ENCODE measurements at regions not wholly inside any gene's neighbourhood (a gene's known extent, or its start where the extent isn't known, plus 50 kb on each side); places are given as distances from the start of the nearest gene placed in this dataset.
"Not testable (repeated sequence)": the region's sequence is repeated elsewhere in the genome, so short reads cannot be mapped to it uniquely, and the experiment has no call there.

DNA sequence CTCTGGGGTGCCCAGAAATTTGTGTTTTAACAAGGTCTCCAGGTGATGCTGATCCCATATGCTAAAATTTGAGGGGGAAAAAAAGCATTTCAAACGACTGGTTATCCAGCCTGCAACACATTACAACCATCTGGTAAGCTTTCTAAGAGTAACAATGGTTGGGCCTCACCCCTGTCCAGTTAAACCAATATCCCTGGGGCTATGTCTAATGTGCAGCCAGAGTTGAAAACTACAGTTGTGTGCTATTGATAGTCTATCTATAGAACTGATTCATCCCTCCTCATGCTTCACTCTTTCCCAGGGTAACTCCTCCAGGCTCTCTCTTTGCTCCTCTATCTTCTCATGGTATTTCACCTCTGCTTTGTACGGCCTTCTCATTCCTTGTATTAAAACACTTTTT lies 458.3 kb downstream of the MMUT start:
- DNase-seq (ENCODE audit: low spot score in 2 of 2), result no peak
- FAIRE-seq, result no peak

DNA sequence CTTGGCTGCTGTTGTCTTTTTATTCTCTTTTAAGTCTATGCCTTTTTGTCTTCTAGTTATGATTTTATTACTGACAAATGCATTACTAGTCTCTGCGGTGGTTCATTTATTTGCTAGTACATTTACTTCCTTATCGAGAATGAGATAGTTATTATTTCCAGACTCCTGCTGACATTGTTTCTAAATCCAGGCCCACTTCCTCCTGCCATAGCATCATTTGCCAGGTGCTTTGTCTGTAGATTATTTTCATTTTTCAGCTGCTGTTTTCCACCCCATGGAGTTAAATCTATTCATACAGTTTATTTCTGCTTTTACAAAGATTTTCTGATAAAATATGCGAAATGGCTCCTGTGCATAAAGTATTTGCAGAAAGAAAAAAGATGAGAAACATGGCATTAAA lies 459.7 kb downstream of the MMUT start:
- FAIRE-seq, result no peak

DNA sequence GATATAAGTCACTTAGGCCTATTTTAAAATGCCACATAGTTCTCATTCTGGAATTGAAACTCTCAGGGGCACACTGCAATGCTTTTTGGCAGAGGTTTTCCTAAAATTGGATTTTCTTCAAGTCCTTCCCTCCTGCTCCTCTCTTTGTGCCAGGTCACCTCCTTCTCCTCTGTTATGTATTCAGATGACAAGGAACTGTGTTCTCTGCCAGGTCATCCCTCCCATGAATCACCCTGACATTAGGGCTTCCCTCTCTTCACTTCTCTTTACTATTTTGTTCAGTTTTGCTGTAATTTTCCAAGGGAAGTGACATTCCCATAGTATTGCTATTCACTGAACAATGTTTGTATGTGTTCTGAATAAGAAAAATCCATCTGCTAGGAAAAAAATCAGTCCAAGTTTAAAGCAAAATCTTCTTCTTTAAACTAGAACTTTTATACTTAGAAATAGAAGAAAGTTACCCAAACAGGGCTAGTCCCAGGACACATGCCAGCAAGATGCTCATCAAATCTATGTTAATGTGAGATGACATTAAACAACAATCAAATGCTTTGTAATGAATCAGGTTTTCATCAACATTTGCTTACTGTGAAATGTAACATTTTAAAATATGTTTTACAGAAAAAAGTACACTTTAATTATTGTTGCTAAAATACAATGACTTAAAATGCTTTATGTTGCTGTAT lies 461.1 kb downstream of the MMUT start:
- FAIRE-seq (no peak), DNase-seq (ENCODE audit: low spot score in 2 of 2) (no peak)

More for the DNA sequence above, 459.7 kb downstream of the MMUT start:
- no peak for DNase-seq (ENCODE audit: low spot score in 2 of 2)

DNA sequence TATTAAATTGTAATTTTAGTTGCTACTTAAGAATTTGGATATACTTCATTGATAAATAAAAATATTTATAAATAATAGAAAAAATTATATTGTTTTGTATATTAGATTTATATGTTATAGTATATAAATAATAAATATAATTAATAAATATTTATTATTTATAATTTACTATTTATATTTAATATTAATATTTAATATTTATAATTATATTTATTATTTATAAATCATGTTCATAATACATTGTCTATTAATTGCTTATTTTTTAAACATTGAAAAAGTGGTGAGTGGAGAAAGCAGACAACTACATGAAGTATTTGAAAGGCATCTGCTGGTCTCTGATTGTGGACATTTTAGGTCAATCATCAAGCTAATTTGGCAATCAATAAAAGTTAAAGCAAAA lies 464.5 kb downstream of the MMUT start:
- FAIRE-seq (peak; percentile 98), DNase-seq (ENCODE audit: low spot score in 2 of 2) (no peak)

DNA sequence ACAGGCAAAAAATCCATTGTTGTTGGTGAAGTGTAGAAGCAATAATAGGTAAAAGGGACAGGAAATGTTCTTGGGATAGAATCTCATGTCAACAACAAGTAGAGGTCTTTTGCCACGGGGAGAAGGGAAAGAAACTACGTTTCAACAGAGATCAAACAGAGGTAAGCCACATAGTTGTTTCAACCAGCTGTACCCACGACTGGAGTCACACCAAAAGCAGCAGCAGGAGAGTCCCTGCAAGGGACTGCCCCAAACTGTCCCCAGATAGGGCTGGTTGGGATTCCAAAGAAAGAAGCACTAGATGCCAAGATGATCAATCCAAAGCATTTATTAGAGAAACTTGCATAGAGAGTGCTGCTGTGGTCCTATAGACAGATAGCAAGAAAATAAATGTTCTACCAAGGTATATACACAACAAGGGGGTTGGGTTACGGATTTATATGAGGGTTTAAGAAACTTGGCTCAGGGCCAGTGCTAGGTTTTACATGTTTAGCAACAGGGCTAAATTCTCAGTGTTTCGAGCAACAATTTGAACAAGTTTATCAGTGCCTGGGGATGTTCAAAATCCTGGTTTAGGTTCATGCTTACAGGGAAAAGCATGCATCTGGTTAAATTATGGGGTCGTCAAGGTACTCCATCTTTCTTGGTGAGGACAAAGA lies 466.5 kb downstream of the MMUT start:
- FAIRE-seq (no peak), DNase-seq (ENCODE audit: low spot score in 2 of 2) (no peak)

DNA sequence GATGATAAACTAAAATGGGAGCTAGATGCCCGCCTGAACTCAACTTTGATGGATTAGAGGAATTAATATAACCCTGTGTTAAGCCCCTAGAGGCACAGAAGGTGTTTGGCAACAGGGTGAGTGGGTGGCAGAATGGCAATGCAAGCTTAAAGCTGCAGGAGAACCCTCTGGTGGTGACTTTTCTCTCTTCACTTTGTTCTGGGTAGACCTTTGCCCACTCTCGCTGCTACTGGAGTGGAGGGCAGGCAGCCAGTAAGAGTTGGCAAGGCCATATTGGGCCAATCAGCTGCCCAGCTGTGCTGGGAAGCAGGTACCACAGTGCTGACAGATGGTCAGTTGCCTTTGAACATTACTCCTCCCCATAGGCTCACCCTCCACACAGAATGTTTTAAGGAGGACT lies 468.2 kb downstream of the MMUT start:
- FAIRE-seq (no peak), DNase-seq (ENCODE audit: low spot score in 2 of 2) (no peak)

DNA sequence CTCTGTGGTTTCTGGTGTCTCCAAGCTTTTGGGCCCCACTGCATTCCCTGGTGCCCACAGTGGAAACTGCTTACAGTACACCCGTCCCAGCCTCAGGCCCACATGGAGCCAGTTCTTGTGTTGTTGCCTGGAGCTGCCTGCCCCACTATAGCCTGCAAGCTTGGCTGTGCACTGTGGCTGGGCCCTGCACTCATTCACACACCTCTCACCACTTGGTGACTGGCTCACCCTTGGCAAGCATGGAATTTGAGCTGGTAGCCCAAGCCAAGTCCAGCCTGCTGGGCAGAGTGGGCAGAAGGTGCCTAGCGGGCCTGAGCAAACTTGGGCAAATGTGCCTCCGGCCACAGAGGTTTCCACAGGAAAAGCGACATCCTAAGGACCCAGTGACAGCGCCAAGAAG lies 472.3 kb downstream of the MMUT start:
- no peak for FAIRE-seq

DNA sequence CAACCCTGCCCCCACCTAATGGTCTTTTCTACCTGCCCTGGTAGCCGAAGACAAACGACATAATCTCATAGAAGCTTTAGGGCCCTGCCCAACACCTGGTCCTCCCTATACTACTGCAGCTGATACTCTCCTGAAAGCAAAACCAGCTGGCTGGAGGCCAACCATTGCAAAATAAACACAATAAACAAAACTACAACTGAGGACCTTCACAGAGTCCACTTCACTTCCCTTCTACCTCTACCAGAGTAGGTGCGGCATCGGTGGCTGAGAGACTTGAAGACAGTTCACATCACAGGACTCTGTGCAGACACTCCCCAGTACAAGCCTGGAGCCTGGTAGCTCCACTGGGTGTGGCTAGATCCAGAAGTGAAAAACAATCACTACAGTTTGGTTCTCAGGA lies 476.2 kb downstream of the MMUT start:
- FAIRE-seq, result no peak
- no peak for DNase-seq (ENCODE audit: low spot score in 2 of 2)

More for the DNA sequence above, 472.3 kb downstream of the MMUT start:
- DNase-seq (ENCODE audit: low spot score in 2 of 2), result no peak

DNA sequence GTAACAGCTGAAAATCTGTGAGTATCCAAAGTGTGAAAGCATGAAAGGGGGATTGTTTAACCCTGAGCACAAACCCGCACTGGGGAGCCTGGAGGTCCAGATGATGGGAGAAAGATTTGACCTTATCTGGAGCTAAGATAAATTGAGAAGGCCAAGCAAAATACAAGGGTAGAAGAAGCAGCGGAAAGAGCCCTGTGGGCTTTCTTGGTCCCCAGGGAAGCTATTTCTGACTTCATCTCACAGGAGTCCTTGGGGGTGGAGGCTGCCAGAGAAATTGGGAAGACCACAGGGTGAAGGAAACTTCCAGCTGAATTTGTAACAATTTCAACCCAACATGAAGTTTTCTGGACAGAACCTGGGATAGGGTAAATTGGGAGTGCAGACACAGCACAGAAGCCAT lies 476.9 kb downstream of the MMUT start:
- DNase-seq (ENCODE audit: low spot score in 2 of 2), result no peak
- no peak for FAIRE-seq

DNA sequence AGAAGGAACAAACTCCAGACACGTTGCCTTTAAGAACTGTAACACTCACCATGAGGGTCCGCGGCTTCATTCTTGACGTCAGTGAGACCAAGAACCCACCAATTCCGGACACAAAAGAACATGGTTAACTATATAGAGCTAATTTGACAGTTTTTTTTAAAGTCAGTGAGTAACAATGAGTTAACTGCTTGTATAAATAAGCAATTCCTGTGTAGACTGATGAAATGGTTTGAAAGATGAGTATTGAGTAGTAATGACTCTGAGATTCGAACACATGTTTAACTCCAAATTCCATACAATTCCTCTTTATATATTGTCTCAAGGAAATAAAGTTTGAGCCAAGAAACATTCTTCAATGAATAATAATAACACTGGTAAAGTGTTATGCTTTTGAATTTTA lies 478.0 kb downstream of the MMUT start:
- DNase-seq (ENCODE audit: low spot score in 2 of 2), result no peak

DNA sequence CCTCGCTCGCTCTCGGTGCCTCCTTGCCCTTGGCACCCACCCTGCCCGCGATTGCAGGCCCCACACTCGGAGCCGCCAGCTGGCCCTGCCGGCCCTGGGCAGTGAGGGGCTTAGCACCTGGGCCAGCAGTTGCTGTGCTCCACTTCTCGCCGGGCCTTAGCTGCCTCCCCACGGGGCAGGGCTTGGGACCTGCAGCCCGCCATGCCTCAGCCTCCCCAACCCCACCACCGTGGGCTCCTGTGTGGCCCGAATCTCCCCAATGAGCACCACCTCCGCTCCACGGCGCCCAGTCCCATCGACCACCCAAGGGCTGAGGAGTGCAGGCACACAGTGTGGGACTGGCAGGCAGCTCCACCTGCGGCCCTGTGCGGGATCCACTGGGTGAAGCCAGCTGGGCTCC lies 479.1 kb downstream of the MMUT start:
- not testable (repeated sequence) for DNase-seq (ENCODE audit: low spot score in 2 of 2); FAIRE-seq

More for the DNA sequence above, 478.0 kb downstream of the MMUT start:
- no peak for FAIRE-seq

DNA sequence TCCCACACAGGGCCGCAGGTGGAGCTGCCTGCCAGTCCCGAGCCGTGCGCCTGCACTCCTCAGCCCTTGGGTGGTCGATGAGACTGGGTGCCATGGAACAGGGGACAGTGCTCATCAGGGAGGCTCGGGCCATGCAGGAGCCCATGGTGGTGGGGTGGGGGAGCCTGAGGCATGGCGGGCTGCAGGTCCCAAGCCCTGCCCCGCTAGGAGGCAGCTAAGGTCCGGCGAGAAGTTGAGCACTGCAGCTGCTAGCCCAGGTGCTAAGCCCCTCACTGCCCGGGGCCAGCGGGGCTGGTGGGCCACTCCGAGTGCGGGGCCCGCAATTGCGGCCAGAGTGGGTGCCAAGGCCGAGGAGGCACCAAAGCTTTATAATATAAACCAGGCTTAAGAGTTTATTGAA lies 479.7 kb downstream of the MMUT start:
- DNase-seq (ENCODE audit: low spot score in 2 of 2), result no peak

DNA sequence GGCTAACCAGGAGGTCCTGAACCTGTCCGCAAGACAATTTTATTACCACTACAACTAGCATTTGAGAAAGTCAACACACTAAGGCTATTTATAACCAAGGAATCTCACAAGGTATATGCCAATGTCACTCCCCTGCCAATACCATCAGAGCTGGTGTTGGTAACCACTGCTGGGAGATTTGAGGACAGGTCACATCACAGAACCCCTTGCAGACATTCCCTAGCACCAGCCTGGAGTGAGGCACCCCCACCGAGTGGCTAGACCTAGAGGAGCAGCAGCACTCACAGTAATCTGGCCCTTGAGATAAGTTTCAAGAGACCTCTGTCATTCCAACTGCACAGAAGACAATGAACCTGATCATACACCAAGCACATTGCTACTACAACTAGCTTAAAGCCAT lies 483.2 kb downstream of the MMUT start:
- FAIRE-seq, result no peak
- DNase-seq (ENCODE audit: low spot score in 2 of 2), result no peak

More for the DNA sequence above, 479.7 kb downstream of the MMUT start:
- no peak for FAIRE-seq

DNA sequence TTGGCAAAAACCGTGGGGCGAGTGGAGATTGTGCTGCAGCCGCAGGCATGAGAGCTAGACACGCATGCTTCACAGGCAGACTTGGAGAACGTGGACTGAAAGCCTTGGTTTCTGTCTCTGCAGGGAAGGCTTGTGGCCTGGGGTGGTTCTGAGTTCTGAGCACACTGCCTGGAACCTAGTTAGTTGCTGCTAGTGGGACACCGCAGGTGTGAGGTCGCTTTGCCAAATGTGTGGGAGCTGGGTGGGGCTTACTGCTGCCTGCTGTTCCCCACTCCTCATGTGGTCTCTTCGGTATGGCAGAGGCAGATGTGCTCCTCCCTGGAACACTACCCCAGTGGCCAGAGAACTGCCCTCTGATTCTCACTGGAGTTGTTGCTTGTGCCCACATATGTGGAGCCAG lies 484.0 kb downstream of the MMUT start:
- no peak for FAIRE-seq
- no peak for DNase-seq (ENCODE audit: low spot score in 2 of 2)

DNA sequence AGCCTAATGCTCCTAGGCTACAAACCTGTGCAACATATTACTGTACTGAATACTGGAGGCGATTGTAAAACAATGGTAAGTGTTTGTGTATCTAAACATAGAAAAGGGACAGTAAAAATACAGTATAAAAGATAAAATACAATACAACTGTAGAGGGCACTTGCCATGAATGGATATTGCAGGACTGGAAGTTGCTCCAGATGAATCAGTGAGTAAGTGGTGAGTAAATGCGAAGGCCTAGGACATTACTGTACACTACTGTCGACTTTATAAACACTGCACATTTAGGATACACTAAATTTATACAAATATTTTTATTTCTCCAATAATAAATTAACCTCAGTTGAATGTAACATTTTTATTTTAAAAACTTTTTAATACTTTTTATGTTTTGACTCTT lies 485.0 kb downstream of the MMUT start:
- DNase-seq (ENCODE audit: low spot score in 2 of 2), result no peak
- peak; percentile 79 for FAIRE-seq

DNA sequence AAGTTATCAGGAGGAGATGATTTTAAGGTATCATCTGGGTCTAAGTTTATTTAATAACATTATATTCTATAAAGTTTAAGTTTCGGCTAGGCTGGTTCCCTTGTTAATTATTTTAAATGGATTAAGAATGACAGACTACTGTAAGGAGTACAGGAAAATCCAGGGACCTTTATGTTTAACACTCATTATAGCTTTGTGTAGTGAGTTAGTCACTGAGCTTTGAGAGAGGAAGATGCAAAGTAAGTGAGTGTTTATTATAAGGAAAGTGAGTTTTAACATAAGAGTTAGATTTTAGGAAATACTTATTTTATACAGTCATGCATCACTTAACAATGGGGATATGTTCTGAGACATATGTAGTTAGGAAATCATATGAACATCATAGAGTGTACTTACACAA lies 485.5 kb downstream of the MMUT start:
- FAIRE-seq (no peak), DNase-seq (ENCODE audit: low spot score in 2 of 2) (no peak)

DNA sequence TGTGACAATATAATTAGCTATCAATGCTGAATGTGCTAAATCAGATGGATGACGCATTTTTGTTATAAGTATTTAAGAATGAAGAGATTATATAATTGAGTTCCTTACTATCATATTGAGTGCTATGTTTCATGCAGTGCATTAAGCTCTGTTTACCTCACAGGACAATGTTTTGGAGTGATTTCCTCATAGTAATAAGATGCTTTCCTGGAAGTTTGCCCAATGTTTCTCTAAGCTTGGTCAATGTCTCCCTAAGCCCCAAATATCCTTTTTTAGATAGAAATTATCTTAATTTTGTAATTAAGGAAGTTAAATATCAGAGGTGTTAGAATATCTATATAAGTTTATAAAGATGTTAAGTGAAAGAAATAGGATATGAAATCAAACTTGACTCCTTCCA lies 489.6 kb downstream of the MMUT start:
- FAIRE-seq, result no peak
- DNase-seq (ENCODE audit: low spot score in 2 of 2), result no peak

DNA sequence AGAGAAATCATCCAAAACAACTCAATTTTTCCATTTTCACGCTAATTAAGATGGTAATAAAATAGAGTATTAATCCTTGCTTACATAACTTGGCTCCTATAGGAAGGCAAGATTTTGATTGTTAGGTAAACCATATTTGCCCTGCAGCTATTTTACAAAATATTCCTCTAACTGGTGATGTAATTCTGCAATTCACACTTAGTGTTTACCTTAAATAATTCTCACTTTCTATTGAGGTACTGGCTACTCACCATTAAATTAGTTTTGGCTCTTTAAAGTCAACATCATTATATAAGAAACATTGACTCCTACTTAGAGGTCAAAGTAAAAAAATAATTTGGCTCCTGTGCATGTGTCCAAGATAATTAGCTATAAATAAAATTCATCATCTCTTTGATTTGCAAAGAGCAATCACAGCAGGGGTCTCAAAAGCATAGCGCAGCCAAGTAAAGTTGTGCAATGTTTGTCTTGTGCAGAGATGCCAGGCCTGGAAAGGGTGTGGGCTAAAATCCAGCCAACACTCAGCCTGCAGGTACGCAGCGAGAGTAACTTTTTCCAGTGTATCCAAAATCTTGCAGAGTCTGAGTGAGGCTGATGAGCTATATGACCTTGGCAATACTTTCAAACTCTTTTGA lies 501.2 kb downstream of the MMUT start:
- FAIRE-seq (no peak), DNase-seq (ENCODE audit: low spot score in 2 of 2) (no peak)

DNA sequence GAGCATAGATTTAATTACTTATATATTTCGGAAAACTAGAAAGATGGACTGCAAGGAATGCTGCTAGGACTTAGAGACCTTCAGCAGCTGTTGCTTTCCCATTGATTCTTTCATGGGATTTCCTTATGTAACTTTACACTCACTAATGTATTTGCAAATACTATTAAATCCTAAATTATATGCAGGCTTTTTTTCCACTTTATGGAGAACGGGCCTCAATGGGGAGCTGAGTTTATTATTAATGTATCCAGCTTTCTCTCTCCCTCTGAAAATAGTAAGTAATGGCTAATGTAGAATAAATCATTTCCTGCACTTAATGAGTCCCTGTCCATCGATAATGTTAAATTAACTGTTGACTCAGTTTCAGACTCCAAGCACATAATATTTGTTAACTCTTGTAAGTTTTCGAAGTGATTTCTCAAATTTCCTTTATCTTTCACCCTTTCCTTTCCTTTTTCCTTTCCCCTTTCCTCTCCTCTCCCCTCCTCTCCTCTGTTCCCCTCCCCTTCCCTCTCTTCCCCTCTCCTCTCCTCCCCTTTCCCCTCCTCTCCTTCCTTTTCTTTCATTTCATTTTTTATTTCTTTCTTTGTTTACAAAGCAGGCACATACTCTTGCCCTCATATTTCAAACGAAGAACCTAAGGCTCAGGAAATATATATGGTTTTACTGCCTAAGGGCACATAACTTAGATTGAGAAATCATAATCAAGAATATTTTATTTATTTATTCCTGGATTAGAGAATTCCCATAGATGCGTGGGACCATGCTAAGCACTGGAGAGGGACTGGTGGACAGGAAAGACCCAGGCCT lies 503.6 kb downstream of the MMUT start:
- FAIRE-seq (no peak), DNase-seq (ENCODE audit: low spot score in 2 of 2) (no peak)

DNA sequence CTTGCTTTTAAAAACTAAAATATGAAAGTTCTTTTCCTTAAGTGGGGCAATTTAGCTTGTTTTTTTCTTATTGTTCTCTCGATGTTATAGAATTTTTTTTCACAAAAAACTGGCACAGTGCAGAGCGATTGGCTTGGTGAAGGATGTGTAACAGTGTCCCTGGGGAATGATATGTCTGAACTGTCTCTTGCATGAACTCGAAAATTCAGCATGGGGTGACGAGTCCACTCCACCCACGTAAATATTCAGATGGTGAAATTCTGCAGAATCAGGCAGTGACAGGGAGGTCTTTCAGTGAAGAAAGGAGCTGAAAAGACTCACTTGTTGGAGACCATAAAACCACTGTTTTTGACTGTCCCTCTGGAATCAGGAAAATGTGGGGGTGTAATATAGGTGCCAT lies 505.3 kb downstream of the MMUT start:
- no peak for FAIRE-seq
- no peak for DNase-seq (ENCODE audit: low spot score in 2 of 2)

DNA sequence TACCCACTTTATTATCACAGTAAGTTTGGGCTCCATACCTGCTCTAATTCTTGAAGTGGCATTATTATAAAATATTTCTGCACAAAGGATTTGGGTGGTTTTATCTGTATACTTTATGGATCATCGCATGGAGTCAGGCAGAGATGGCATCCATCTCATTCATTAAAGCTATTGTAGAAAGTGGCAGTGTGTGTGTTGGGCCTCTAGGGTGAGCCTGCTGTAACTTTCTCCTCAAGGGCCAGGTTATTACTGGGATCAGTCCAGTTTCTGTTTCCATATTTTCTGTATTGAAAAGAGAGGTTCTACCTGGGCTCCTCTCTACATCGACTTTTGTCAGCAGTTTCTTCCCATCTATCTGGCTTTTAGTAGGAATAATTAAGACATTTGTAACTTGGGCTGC lies 511.1 kb downstream of the MMUT start:
- FAIRE-seq (no peak), DNase-seq (ENCODE audit: low spot score in 2 of 2) (no peak)

All from frontal cortex (tissue), 3 donors.